NCI-H1417 (cell line): ENCODE measurements at regions not wholly inside any gene's neighbourhood (a gene's known extent, or its start where the extent isn't known, plus 50 kb on each side); places are given as distances from the start of the nearest gene placed in this dataset.

Experiments
- DNase-seq, 3 experiments: peaks; one replicate each; lab custom pipeline; 2025; lab: John Stamatoyannopoulos, UW

- DNase-seq: no peak
These were observed 109.9 kb downstream of the AIPL1 start for GRCh38 chr17:6325051-6325450.

- peak in 1 of 3 experiments; percentile 53 for DNase-seq
These were observed 111.1 kb downstream of the AIPL1 start for GRCh38 chr17:6323626-6324356.

- DNase-seq: no peak
These were observed 112.6 kb downstream of the AIPL1 start for GRCh38 chr17:6322316-6322715.

GRCh38 chr17:6314311-6314710, 120.6 kb downstream of the AIPL1 start:
- no peak for DNase-seq

- no peak for DNase-seq
These were observed 121.1 kb downstream of the AIPL1 start for GRCh38 chr17:6313835-6314234.

GRCh38 chr17:6306820-6307219, 128.1 kb downstream of the AIPL1 start:
- DNase-seq: no peak

- peak in 2 of 3 experiments; percentile 61 to 84 for DNase-seq
These were observed 129.1 kb downstream of the AIPL1 start for GRCh38 chr17:6305613-6306360.

- peak in 1 of 3 experiments; percentile 84 for DNase-seq
These were observed 129.9 kb downstream of the AIPL1 start for GRCh38 chr17:6304894-6305612.

- no peak for DNase-seq
These were observed 131.3 kb downstream of the AIPL1 start for GRCh38 chr17:6303664-6304063.

- DNase-seq: no peak
These were observed 135.6 kb downstream of the AIPL1 start for GRCh38 chr17:6299275-6299674.

- no peak for DNase-seq
These were observed 137.0 kb downstream of the AIPL1 start for GRCh38 chr17:6297960-6298359.

- no peak for DNase-seq
These were observed 137.8 kb downstream of the AIPL1 start for GRCh38 chr17:6297119-6297518.

GRCh38 chr17:6290488-6291196, 144.3 kb downstream of the AIPL1 start:
- DNase-seq: no peak

- DNase-seq: no peak
These were observed 148.7 kb downstream of the AIPL1 start for GRCh38 chr17:6286233-6286632.

- no peak for DNase-seq
These were observed 149.4 kb downstream of the AIPL1 start for GRCh38 chr17:6285486-6285885.

GRCh38 chr17:6279659-6280058, 155.3 kb downstream of the AIPL1 start:
- peak; percentile 37 to 80 (median 61) for DNase-seq

GRCh38 chr17:6278376-6278775, 156.5 kb downstream of the AIPL1 start:
- no peak for DNase-seq

GRCh38 chr17:6276711-6277110, 158.2 kb downstream of the AIPL1 start:
- DNase-seq: peak in 1 of 3 experiments; percentile 9

GRCh38 chr17:6274310-6274709, 160.6 kb downstream of the AIPL1 start:
- DNase-seq: no peak

- no peak for DNase-seq
These were observed 165.4 kb downstream of the AIPL1 start for GRCh38 chr17:6269478-6269877.

GRCh38 chr17:6261466-6261865, 173.5 kb downstream of the AIPL1 start:
- DNase-seq: no peak

- DNase-seq: no peak
These were observed 175.0 kb downstream of the AIPL1 start for GRCh38 chr17:6259899-6260298.
